K562 (cell line): ENCODE measurements at regions not wholly inside any gene's neighbourhood (a gene's known extent, or its start where the extent isn't known, plus 50 kb on each side); places are given as distances from the start of the nearest gene placed in this dataset.

Experiments
- ATAC-seq: fragments of 200-7000 bp; cut with Tn5 transposase; 3 replicates; pipeline ENCODE4 v1.9.1; 2020; ENCODE audit warnings: moderate library complexity
- BruUV-seq: library from RNA; stranded (reverse); fragments of 400-500 nt; replicated peaks from 2 replicates; lab custom pipeline; 2021; lab: Mats Ljungman, UMichigan
- CTCF ChIA-PET: fragments of 300-600 bp; formaldehyde crosslinking; extraction: SDS; loops from one replicate; lab custom pipeline; 2021; ENCODE audit warnings: low intra/inter-chr PET ratio; lab: Yijun Ruan, JAX
- POLR2A ChIA-PET: fragments of 300-600, 350-650 bp; sonication (Branson Sonifier 250); formaldehyde crosslinking; extraction: SDS; loops from one replicate; lab custom pipeline; 2021; ENCODE audit warnings: antibody characterized with exemption, inconsistent platforms; lab: Yijun Ruan, JAX
- DNase-seq, 4 experiments: peaks; one replicate each; pipeline versions ENCODE4 v3.0.0 to v3.0.0-alpha.2; 2011 to 2018; ENCODE audit warnings: low spot score in 3 of 4, mixed read lengths in 3 of 4; ENCODE audit errors: extremely low read depth in 1 of 4
- FAIRE-seq: peaks from 2 replicates; lab custom pipeline; 2011; peaks lifted over from hg19 to GRCh38; lab: Jason Lieb, UNC
- H2AFZ ChIP-seq: 2 replicates; pipeline ENCODE4 v1.6.0; 2011; ENCODE audit warnings: low read depth, low read length, control low read depth, inconsistent platforms
- H3K27ac ChIP-seq: fragments of 200-600 bp; 3 replicates; pipeline ENCODE4 v1.8.0; 2011; ENCODE audit warnings: low read depth, mild to moderate bottlenecking, control low read depth, inconsistent platforms, low read length, moderate library complexity, mixed read lengths; ENCODE audit errors: extremely low read depth
- H3K27me3 ChIP-seq, 2 experiments: fragments of 300-600 bp in 1 of 2; 2 replicates in 1 of 2; 3 replicates in 1 of 2; pipeline versions ENCODE4 v1.6.0 to v1.8.0; 2011; ENCODE audit warnings: inconsistent platforms in 2 of 2, low read length in 2 of 2, mild to moderate bottlenecking in 1 of 2, mixed read lengths in 1 of 2, moderate library complexity in 1 of 2; ENCODE audit not compliant: control insufficient read depth in 2 of 2, insufficient read depth in 2 of 2
- H3K36me3 ChIP-seq: fragments of 300-600 bp; 3 replicates; pipeline ENCODE4 v1.8.0; 2011; ENCODE audit warnings: mild to moderate bottlenecking, low read length, inconsistent platforms; ENCODE audit not compliant: control insufficient read depth, insufficient read depth
- H3K4me1 ChIP-seq, 2 experiments: fragments of 200-600 bp in 1 of 2; replicated peaks in 1 of 2; 2 replicates in 1 of 2; 3 replicates in 1 of 2; pipeline versions ENCODE4 v1.5.1 to v1.8.0; 2011; ENCODE audit warnings: inconsistent platforms in 2 of 2, low read length in 2 of 2, mild to moderate bottlenecking in 1 of 2, mixed read lengths in 1 of 2, moderate library complexity in 1 of 2; ENCODE audit not compliant: control insufficient read depth in 2 of 2, insufficient read depth in 2 of 2
- H3K4me2 ChIP-seq: 2 replicates; pipeline ENCODE4 v1.6.1; 2011; ENCODE audit warnings: low read length, control low read depth, inconsistent platforms, mixed read lengths; ENCODE audit not compliant: insufficient read depth
- H3K4me3 ChIP-seq: fragments of 200-600 bp; sonication (generic), shearing (Covaris generic); 2 replicates; pipeline ENCODE4 v1.5.1; 2016; ENCODE audit warnings: control low read depth, inconsistent platforms
- H3K79me2 ChIP-seq: fragments of 200-600 bp; 3 replicates; pipeline ENCODE4 v1.8.0; 2011; ENCODE audit warnings: low read length, inconsistent platforms; ENCODE audit not compliant: control insufficient read depth, insufficient read depth
- H3K9ac ChIP-seq, 2 experiments: 2 replicates each; pipeline versions ENCODE4 v1.6.0 to v1.6.1; 2011; ENCODE audit warnings: low read depth in 2 of 2, low read length in 2 of 2, control low read depth in 1 of 2, inconsistent platforms in 1 of 2, mild to moderate bottlenecking in 1 of 2, mixed read lengths in 1 of 2; ENCODE audit not compliant: insufficient read depth in 1 of 2
- H3K9me1 ChIP-seq: one replicate; pipeline ENCODE4 v1.6.0; 2011; ENCODE audit warnings: inconsistent platforms, mild to moderate bottlenecking, low read length, moderate library complexity; ENCODE audit not compliant: control insufficient read depth, insufficient read depth
- H3K9me3 ChIP-seq: replicated peaks from 2 replicates; pipeline ENCODE4 v1.5.1; 2011; ENCODE audit warnings: low read depth, low read length, inconsistent platforms; ENCODE audit not compliant: control insufficient read depth, insufficient read depth
- H4K20me1 ChIP-seq: replicated peaks from 2 replicates; pipeline ENCODE4 v1.6.1; 2011; ENCODE audit warnings: low read length, inconsistent platforms, mixed read lengths; ENCODE audit not compliant: control insufficient read depth, insufficient read depth
- PTRF ChIP-seq: fragments of 450-650 bp; IDR thresholded peaks from 2 replicates; pipeline ENCODE4 v1.6.1; 2016; ENCODE audit warnings: mild to moderate bottlenecking, missing genetic modification characterization, missing compliant biosample characterization
- RAD21 ChIP-seq, 2 experiments: fragments of 250-450 bp in 1 of 2; fragments of 450-650 bp in 1 of 2; sonication (Bioruptor Pico) in 1 of 2; formaldehyde crosslinking in 1 of 2; IDR thresholded peaks in 1 of 2; conservative IDR thresholded peaks in 1 of 2; 2 replicates each; pipeline versions ENCODE4 v1.4.0 to v1.8.0; 2020 to 2022; ENCODE audit warnings: mild to moderate bottlenecking in 2 of 2, moderate library complexity in 1 of 2
- ZNF134 ChIP-seq: fragments of 250-450 bp; sonication (Bioruptor Pico); conservative IDR thresholded peaks from 2 replicates; pipeline ENCODE4 v1.4.0; 2020
- ZNF3 ChIP-seq: fragments of 250-450 bp; sonication (Bioruptor Pico); IDR thresholded peaks from 2 replicates; pipeline ENCODE4 v1.5.0; 2021; ENCODE audit warnings: mild to moderate bottlenecking, moderate library complexity
- WGBS: fragments of 100-300 bp; shearing (Covaris generic); methylation state at CpG from one replicate; pipeline ENCODE4 v1.1.6; 2016; ENCODE audit warnings: low coverage, mixed read lengths; ENCODE audit not compliant: insufficient coverage; ENCODE audit errors: missing lambda C conversion rate; 5-methylcytosine and 5-hydroxymethylcytosine counted together
- in situ Hi-C: fragments of 300-500 bp; cut with MboI; formaldehyde crosslinking; loops from 4 replicates; pipeline ENCODE4 v1.15.0; 2018; ENCODE audit warnings: inconsistent platforms, mixed read lengths
- intact Hi-C: fragments of 100-400 bp; cut with micrococcal nuclease; formaldehyde crosslinking; loops from 2 replicates; pipeline ENCODE4 v1.14.2; 2022
- TF ChIP-seq, protein P1 (sequence below): fragments of 450-650 bp; IDR thresholded peaks from 2 replicates; pipeline ENCODE4 v1.6.1; 2017; ENCODE audit warnings: antibody characterized with exemption
- TF ChIP-seq, protein P2 (sequence below): fragments of 450-650 bp; IDR thresholded peaks from 2 replicates; pipeline ENCODE4 v1.6.1; 2016
- TF ChIP-seq, protein P3 (sequence below): fragments of 250-450 bp; sonication (Bioruptor Pico); IDR thresholded peaks from 2 replicates; pipeline ENCODE4 v1.5.0; 2020; ENCODE audit warnings: mild to moderate bottlenecking, borderline replicate concordance

DNA sequence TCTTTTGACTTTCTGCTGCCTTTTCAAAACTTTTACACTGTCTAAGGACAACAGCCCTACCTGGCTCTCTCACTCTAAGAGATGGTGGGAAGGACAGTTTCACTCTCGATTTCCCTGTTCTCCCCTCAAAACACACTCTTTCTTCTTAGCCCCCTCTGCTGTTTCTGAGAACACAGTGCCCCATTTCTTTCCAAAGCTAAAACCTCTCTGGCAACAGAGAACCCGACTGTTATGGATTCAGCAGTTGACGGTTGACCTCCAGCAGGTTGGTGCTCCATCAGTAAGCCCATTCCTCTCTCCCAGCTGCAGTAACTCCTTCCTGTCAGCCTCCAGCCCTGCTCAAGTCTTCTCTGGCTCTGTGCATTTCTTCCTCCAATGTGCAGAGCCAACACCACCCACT, 88.2 kb upstream of the ABCD3 start:
- no peak overlapping the region for H3K4me3 ChIP-seq
- POLR2A ChIA-PET: interaction anchor here (0.6 to 0.8 kb wide), 2 partner anchors 267 to 1445 kb away, joined by 3 read pairs; no protein-coding TSS in a partner anchor
- no peak overlapping the region for H3K4me2 ChIP-seq
- FAIRE-seq (no peak), ATAC-seq (no peak), DNase-seq (no peak)
- no peak overlapping the region for H3K27ac ChIP-seq
- no peaks in the 10 kb centered on the region for H3K9me3 ChIP-seq
- CTCF ChIA-PET: no interaction called here
- TF ChIP-seq, protein P1, sequence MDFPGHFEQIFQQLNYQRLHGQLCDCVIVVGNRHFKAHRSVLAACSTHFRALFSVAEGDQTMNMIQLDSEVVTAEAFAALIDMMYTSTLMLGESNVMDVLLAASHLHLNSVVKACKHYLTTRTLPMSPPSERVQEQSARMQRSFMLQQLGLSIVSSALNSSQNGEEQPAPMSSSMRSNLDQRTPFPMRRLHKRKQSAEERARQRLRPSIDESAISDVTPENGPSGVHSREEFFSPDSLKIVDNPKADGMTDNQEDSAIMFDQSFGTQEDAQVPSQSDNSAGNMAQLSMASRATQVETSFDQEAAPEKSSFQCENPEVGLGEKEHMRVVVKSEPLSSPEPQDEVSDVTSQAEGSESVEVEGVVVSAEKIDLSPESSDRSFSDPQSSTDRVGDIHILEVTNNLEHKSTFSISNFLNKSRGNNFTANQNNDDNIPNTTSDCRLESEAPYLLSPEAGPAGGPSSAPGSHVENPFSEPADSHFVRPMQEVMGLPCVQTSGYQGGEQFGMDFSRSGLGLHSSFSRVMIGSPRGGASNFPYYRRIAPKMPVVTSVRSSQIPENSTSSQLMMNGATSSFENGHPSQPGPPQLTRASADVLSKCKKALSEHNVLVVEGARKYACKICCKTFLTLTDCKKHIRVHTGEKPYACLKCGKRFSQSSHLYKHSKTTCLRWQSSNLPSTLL: no peak
- TF ChIP-seq RAD21 (CRISPR knock-in tag; conservative IDR thresholded peaks at IDR 0.05 in 1 of 2, IDR thresholded peaks at IDR 0.05 in 1 of 2) (peak in 1 of 2 experiments; percentile 29; a peak in 2 of 4 replicates), PTRF (no peak), ZNF3 (no peak), ZNF134 (CRISPR knock-in tag) (no peak)
- TF ChIP-seq, protein P2, sequence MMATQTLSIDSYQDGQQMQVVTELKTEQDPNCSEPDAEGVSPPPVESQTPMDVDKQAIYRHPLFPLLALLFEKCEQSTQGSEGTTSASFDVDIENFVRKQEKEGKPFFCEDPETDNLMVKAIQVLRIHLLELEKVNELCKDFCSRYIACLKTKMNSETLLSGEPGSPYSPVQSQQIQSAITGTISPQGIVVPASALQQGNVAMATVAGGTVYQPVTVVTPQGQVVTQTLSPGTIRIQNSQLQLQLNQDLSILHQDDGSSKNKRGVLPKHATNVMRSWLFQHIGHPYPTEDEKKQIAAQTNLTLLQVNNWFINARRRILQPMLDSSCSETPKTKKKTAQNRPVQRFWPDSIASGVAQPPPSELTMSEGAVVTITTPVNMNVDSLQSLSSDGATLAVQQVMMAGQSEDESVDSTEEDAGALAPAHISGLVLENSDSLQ: no peak
- TF ChIP-seq, protein P3, sequence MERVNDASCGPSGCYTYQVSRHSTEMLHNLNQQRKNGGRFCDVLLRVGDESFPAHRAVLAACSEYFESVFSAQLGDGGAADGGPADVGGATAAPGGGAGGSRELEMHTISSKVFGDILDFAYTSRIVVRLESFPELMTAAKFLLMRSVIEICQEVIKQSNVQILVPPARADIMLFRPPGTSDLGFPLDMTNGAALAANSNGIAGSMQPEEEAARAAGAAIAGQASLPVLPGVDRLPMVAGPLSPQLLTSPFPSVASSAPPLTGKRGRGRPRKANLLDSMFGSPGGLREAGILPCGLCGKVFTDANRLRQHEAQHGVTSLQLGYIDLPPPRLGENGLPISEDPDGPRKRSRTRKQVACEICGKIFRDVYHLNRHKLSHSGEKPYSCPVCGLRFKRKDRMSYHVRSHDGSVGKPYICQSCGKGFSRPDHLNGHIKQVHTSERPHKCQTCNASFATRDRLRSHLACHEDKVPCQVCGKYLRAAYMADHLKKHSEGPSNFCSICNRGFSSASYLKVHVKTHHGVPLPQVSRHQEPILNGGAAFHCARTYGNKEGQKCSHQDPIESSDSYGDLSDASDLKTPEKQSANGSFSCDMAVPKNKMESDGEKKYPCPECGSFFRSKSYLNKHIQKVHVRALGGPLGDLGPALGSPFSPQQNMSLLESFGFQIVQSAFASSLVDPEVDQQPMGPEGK (CRISPR knock-in tag): no peak
- TF ChIP-seq, all 486 proteins: peak for 1
- H3K4me1 ChIP-seq: no peaks in the 10 kb centered on the region; a peak in 1 of 5 replicates
- in situ Hi-C loops: no loop called here
- BruUV-seq: no TSS peak
- H4K20me1 ChIP-seq: no peaks in the 10 kb centered on the region; the same call in 1 of the 2 replicates
- no peaks in the 10 kb centered on the region for H3K36me3 ChIP-seq
- no peaks in the 10 kb centered on the region for H3K9me1 ChIP-seq
- intact Hi-C loops: loop anchor here (10.0 kb wide), 1 partner anchor 705 kb away; no protein-coding TSS in a partner anchor
- peaks cover 8 to 14% of the 10 kb centered on the region in 2 experiments; a peak in 4 of 5 replicates for H3K27me3 ChIP-seq
- no peaks in the 10 kb centered on the region for H3K79me2 ChIP-seq
- H2AFZ ChIP-seq: no peak overlapping the region
- H3K9ac ChIP-seq: no peak overlapping the region
- WGBS: 4% methylated on average over 3 of the region's 3 CpGs
